DOHH2 (cell line): ENCODE measurements at regions not wholly inside any gene's neighbourhood (a gene's known extent, or its start where the extent isn't known, plus 50 kb on each side); places are given as distances from the start of the nearest gene placed in this dataset.

Experiments used
- H3F3A ChIP-seq: fragments of 200-600 bp; sonication (generic), shearing (Covaris generic); 2 replicates; pipeline ENCODE4 v1.6.0; 2016; ENCODE audit warnings: antibody characterized with exemption, mild to moderate bottlenecking; ENCODE audit not compliant: control insufficient read depth, insufficient read depth
- H3K27ac ChIP-seq: fragments of 200-600 bp; sonication (generic); 2 replicates; pipeline ENCODE4 v1.5.1; 2014; ENCODE audit warnings: low read depth, mild to moderate bottlenecking, low read length, moderate library complexity
- H3K27me3 ChIP-seq: fragments of 200-600 bp; sonication (generic); 2 replicates; pipeline ENCODE4 v1.6.1; 2014; ENCODE audit warnings: mild to moderate bottlenecking, low read length, mixed read lengths; ENCODE audit not compliant: control insufficient read depth
- H3K36me3 ChIP-seq: fragments of 200-600 bp; sonication (generic); 2 replicates; pipeline ENCODE4 v1.6.1; 2014; ENCODE audit warnings: mild to moderate bottlenecking, low read length, moderate library complexity, mixed read lengths; ENCODE audit not compliant: control insufficient read depth
- H3K4me1 ChIP-seq: fragments of 200-600 bp; sonication (generic); 2 replicates; pipeline ENCODE4 v1.6.1; 2014; ENCODE audit warnings: mild to moderate bottlenecking, low read length, mixed read lengths; ENCODE audit not compliant: control insufficient read depth
- H3K4me2 ChIP-seq: fragments of 200-600 bp; sonication (generic); 2 replicates; pipeline ENCODE4 v1.6.0; 2014; ENCODE audit warnings: mild to moderate bottlenecking, low read length, moderate library complexity
- H3K4me3 ChIP-seq: fragments of 200-600 bp; sonication (generic); 2 replicates; pipeline ENCODE4 v1.5.1; 2014; ENCODE audit warnings: mild to moderate bottlenecking, low read length, mixed read lengths
- H3K79me2 ChIP-seq: fragments of 200-600 bp; sonication (generic); 2 replicates; pipeline ENCODE4 v1.6.1; 2014; ENCODE audit warnings: mild to moderate bottlenecking, low read length, mixed read lengths; ENCODE audit not compliant: control insufficient read depth
- H3K9me2 ChIP-seq: fragments of 200-600 bp; sonication (generic); replicated peaks from 2 replicates; pipeline ENCODE4 v1.6.1; 2014; ENCODE audit warnings: mild to moderate bottlenecking, low read length, mixed read lengths; ENCODE audit not compliant: control insufficient read depth
- H3K9me3 ChIP-seq: fragments of 200-600 bp; sonication (generic); 2 replicates; pipeline ENCODE4 v1.6.1; 2014; ENCODE audit warnings: antibody characterized with exemption, low read length, mixed read lengths; ENCODE audit not compliant: control insufficient read depth, insufficient read depth
- H4K20me1 ChIP-seq: fragments of 200-600 bp; sonication (generic); 2 replicates; pipeline ENCODE4 v1.6.0; 2014; ENCODE audit warnings: low read depth, mild to moderate bottlenecking, antibody characterized with exemption, low read length, moderate library complexity; ENCODE audit not compliant: control insufficient read depth, insufficient read depth
- CTCF ChIP-seq: fragments of 200-600 bp; sonication (generic); IDR thresholded peaks from one replicate; pipeline ENCODE4 v1.5.1; 2014; ENCODE audit warnings: antibody characterized with exemption, mild to moderate bottlenecking, low read depth, low read length; ENCODE audit not compliant: poor library complexity, severe bottlenecking
- EZH2phosphoT487 ChIP-seq: fragments of 200-600 bp; sonication (generic); IDR thresholded peaks from 2 replicates; pipeline ENCODE4 v1.6.1; 2017; ENCODE audit warnings: borderline replicate concordance, mild to moderate bottlenecking, antibody characterized with exemption, low read length, moderate library complexity, mixed read lengths

GRCh38 chr6:6863970-6864639 is 243.7 kb upstream of the RREB1 start:
- H3K9me2 ChIP-seq, result no peaks in the 10 kb centered on the region
- no peak overlapping the region for H3K27ac ChIP-seq
- no peak overlapping the region for H3K4me2 ChIP-seq
- H3K9me3 ChIP-seq, result no peaks in the 10 kb centered on the region
- TF ChIP-seq CTCF (no peak), EZH2phosphoT487 (no peak)
- H3K27me3 ChIP-seq, result 0 out of 2 replicates have a peak, but pooled peaks cover 2% of the 10 kb centered on the region
- no peak overlapping the region for H3K4me3 ChIP-seq
- no peaks in the 10 kb centered on the region for H3K4me1 ChIP-seq
- H3K79me2 ChIP-seq, result no peaks in the 10 kb centered on the region
- no peaks in the 10 kb centered on the region for H4K20me1 ChIP-seq
- H3F3A ChIP-seq, result no peaks in the 10 kb centered on the region
- no peaks in the 10 kb centered on the region for H3K36me3 ChIP-seq

GRCh38 chr6:6865611-6866010 is 242.2 kb upstream of the RREB1 start:
- TF ChIP-seq CTCF, result no peak
- no peak for TF ChIP-seq EZH2phosphoT487
- Histone ChIP-seq H3K9me2 (no peaks in the 10 kb centered on the region), H3K27me3 (peaks cover 3% of the 10 kb centered on the region; the same call in 1 of the 2 replicates), H3K79me2 (no peaks in the 10 kb centered on the region), H3K36me3 (no peaks in the 10 kb centered on the region), H3K9me3 (no peaks in the 10 kb centered on the region), H3F3A (no peaks in the 10 kb centered on the region), H3K4me1 (no peaks in the 10 kb centered on the region), H3K27ac (no peak overlapping the region), H3K4me3 (no peak overlapping the region), H4K20me1 (no peaks in the 10 kb centered on the region), H3K4me2 (no peak overlapping the region)

- H3K9me3 ChIP-seq, result no peaks in the 10 kb centered on the region
- no peaks in the 10 kb centered on the region for H3K4me1 ChIP-seq
- H3K4me3 ChIP-seq, result no peak overlapping the region
- no peak overlapping the region for H3K27ac ChIP-seq
- H3F3A ChIP-seq, result no peaks in the 10 kb centered on the region
- TF ChIP-seq EZH2phosphoT487, result no peak
- no peak for TF ChIP-seq CTCF
- peaks cover 5% of the 10 kb centered on the region; the same call in 1 of the 2 replicates for H3K27me3 ChIP-seq
- H3K36me3 ChIP-seq, result no peaks in the 10 kb centered on the region
- no peak overlapping the region for H3K4me2 ChIP-seq
- no peaks in the 10 kb centered on the region for H3K9me2 ChIP-seq
- H3K79me2 ChIP-seq, result no peaks in the 10 kb centered on the region
- no peaks in the 10 kb centered on the region for H4K20me1 ChIP-seq
These were observed 240.9 kb upstream of the RREB1 start for GRCh38 chr6:6866656-6867403.
